ENCODE measurements at regions not wholly inside any gene's neighbourhood (a gene's known extent, or its start where the extent isn't known, plus 50 kb on each side); places are given as distances from the start of the nearest gene placed in this dataset.
"Not testable (repeated sequence)": the region's sequence is repeated elsewhere in the genome, so short reads cannot be mapped to it uniquely, and the experiment has no call there.

DNA sequence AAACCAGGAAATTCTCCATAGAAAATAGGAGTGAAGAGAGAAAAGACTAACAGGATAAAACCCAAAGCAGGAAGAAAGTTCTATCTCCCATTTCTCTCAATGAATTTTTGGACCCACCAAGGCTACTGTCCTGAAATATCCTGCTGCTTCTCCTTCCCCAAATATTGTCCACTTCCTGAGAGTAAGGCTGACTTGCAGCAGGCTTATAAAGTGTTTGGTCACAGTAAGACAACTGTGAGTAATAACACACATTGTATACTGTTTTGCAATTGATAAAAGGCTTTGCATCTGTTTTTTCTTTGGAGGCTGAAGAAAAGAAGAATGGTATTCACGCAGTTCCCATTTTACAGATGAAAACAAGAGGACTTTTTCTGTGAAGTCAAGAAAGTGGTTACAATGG lies 52.8 kb downstream of the FOXD4L6 start:
- WGBS, 2 experiments (ENCODE audit: insufficient coverage in 2 of 2) = no CpG with 5 or more reads among the region's 1 CpG
- H3K27ac ChIP-seq (ENCODE audit: low read depth, low read length, severe bottlenecking) = not testable (repeated sequence)

DNA sequence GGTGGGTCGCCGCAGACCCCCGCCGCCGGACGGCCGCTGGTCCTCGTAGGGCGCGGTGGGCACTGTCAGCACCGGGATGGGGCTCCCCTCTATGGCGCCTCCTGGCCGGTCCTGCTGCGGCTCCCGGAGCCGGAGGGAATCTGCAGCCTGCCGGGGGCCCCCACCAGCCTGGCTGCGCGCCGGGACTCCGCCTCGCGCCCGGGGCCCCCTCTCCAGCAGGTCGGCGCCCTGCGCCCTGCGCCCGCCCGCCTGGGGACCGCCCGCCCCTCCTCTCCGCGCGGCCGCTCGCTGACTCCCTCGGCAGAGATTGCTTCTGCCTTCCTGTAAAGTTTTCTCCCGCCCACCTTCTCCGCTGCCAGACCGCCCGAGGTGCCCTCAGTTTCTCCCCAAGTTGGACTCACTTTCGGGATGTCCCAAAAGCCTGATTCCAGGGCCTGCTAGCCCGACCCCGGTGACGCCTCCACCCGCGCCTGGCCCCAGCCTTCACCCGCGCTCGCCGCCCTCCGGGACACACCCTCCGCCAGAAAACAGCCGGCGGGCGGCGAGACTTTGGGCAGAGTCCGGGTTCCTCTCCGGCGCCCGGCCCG lies 54.0 kb downstream of the FOXD4L6 start:
- not testable (repeated sequence) for H3K9me3 ChIP-seq (ENCODE audit: control insufficient read depth, low read length); H3K36me3 ChIP-seq (ENCODE audit: control insufficient read depth, insufficient read depth, low read length); H3K27ac ChIP-seq (ENCODE audit: low read depth, low read length, severe bottlenecking); H3K4me1 ChIP-seq (ENCODE audit: control insufficient read depth, insufficient read depth, low read length, poor library complexity, severe bottlenecking)
- H3K4me3 ChIP-seq (ENCODE audit: extremely low read depth, insufficient read depth, low read length, poor library complexity, severe bottlenecking) = peak overlapping the region; percentile 36
- WGBS, 2 experiments (ENCODE audit: insufficient coverage in 2 of 2) = 18 to 23% methylated on average over 43 to 59 of the region's 63 CpGs

More for the DNA sequence above, 52.8 kb downstream of the FOXD4L6 start:
- not testable (repeated sequence) for H3K4me3 ChIP-seq (ENCODE audit: extremely low read depth, insufficient read depth, low read length, poor library complexity, severe bottlenecking); H3K36me3 ChIP-seq (ENCODE audit: control insufficient read depth, insufficient read depth, low read length); H3K4me1 ChIP-seq (ENCODE audit: control insufficient read depth, insufficient read depth, low read length, poor library complexity, severe bottlenecking); H3K9me3 ChIP-seq (ENCODE audit: control insufficient read depth, low read length)

DNA sequence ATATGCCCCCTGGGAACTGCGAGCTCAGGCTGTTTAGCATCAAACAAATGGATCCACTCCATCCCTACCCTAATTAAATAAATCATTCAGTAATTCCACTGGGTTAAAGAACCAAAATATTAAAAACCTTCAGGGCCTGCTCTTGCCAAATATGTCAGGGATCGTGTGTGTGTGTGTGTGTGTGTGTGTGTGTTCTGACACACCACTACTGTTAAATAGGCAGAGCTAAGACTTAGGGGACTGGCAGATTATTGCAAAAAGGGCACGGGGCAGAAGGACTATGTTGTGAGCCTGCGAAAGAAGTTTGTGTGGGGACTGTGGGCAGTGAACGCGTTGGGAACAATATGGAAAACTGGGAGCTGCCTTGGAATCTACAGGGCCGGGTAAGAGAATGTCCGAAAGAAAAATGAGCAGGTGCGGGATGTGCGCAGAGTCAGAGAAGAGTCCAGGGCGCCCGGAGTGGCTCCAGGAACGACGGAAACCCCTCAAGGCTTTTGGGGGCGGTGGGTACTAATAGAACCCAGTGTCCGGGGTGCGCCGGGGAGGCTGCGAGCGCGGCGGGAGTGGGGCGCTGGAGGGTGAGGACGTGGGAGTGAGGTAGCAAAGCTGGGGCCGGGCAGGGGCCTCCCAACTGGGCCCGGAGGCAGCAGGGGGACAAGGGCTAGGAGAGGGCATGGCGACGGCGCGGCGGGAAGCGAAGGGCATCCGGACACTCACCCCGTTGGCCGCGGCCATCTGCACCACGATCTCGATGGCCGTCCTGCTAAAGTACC lies 54.8 kb downstream of the FOXD4L6 start:
- not testable (repeated sequence) for H3K4me1 ChIP-seq (ENCODE audit: control insufficient read depth, insufficient read depth, low read length, poor library complexity, severe bottlenecking); H3K4me3 ChIP-seq (ENCODE audit: extremely low read depth, insufficient read depth, low read length, poor library complexity, severe bottlenecking); H3K27ac ChIP-seq (ENCODE audit: low read depth, low read length, severe bottlenecking); H3K9me3 ChIP-seq (ENCODE audit: control insufficient read depth, low read length); H3K36me3 ChIP-seq (ENCODE audit: control insufficient read depth, insufficient read depth, low read length)
- WGBS, 2 experiments (ENCODE audit: insufficient coverage in 2 of 2) = 43 to 45% methylated on average over 13 to 20 of the region's 39 CpGs

DNA sequence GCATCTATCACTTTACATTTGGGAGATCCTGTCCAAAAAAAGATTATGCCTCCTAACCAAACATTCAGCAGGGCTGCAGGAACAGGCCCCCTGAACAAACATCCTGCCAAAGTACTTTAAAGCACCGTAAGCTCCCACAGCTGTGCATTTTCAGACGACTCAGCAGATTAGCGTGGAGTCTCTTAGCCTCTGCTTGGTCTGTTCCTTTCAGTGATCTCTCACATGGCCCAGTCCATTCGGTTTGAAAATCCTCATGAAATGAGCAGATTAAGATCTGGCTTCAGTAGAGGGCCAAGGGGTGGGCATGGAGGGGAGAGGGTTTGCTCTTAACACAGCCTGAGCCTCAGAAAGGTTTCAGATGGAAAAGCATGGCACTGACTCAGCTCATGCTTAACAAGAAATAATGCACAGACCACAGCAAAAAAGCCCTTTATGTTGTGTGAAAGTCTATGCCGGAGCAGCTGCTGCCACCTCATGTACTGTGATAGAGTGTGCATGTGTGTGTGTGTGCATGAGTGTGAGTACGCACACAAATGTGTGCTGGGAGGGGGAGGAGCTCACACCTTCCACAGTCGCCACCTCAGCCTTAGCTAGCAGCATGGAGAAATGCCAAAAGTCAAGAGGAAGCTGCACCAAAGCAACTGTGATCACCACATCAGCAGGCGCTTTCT lies 64.2 kb downstream of the FOXD4L6 start:
- not testable (repeated sequence) for H3K4me1 ChIP-seq (ENCODE audit: control insufficient read depth, insufficient read depth, low read length, poor library complexity, severe bottlenecking); H3K9me3 ChIP-seq (ENCODE audit: control insufficient read depth, low read length); H3K4me3 ChIP-seq (ENCODE audit: extremely low read depth, insufficient read depth, low read length, poor library complexity, severe bottlenecking); H3K27ac ChIP-seq (ENCODE audit: low read depth, low read length, severe bottlenecking); H3K36me3 ChIP-seq (ENCODE audit: control insufficient read depth, insufficient read depth, low read length)
- 83 to 90% methylated on average over 2 of the region's 8 CpGs for WGBS, 2 experiments (ENCODE audit: insufficient coverage in 2 of 2)

DNA sequence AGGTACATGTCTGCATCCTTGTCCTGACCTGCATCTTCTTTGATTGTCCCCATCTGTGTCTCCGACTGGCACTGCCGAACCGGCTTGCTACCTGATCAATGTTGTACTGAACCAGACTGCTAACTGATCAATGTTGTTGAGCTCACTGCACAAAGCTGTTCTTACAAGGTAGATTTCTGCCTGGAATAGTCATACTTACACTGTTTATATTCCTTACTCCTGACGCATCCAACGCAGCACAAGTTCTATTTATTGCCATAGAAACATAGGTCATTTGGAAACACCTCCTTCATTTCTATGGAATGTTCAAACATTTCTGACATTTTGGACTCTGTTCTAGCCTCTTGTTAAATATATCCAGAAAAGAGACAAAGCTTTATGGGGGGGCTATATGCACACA lies 65.2 kb downstream of the FOXD4L6 start:
- H3K9me3 ChIP-seq (ENCODE audit: control insufficient read depth, low read length); H3K4me3 ChIP-seq (ENCODE audit: extremely low read depth, insufficient read depth, low read length, poor library complexity, severe bottlenecking); H3K27ac ChIP-seq (ENCODE audit: low read depth, low read length, severe bottlenecking); H3K4me1 ChIP-seq (ENCODE audit: control insufficient read depth, insufficient read depth, low read length, poor library complexity, severe bottlenecking); H3K36me3 ChIP-seq (ENCODE audit: control insufficient read depth, insufficient read depth, low read length): not testable (repeated sequence)
- 94% methylated on average over 3 of the region's 5 CpGs; no CpG with 5 or more reads in 1 of the 2 experiments for WGBS, 2 experiments (ENCODE audit: insufficient coverage in 2 of 2)

DNA sequence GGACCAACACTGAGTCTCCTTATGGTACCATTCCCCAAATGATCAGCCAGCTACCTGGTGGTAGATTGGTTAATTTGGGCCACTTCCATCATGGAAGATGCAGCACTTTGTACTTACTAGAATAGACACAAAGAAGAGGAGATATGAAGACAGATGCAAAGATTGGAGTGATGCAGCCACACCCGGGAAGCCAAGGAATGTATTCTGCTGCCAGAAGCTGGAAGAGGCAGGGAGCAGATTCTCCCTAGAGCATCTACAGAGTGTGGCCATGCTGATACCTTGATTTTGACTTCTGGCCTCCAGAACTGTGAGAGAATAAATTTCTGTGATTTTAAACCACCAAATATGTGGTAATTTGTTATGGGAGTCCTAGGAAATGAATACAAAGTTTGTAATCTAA lies 68.9 kb downstream of the FOXD4L6 start:
- WGBS, 2 experiments (ENCODE audit: insufficient coverage in 2 of 2) = no CpG with 5 or more reads among the region's 1 CpG

DNA sequence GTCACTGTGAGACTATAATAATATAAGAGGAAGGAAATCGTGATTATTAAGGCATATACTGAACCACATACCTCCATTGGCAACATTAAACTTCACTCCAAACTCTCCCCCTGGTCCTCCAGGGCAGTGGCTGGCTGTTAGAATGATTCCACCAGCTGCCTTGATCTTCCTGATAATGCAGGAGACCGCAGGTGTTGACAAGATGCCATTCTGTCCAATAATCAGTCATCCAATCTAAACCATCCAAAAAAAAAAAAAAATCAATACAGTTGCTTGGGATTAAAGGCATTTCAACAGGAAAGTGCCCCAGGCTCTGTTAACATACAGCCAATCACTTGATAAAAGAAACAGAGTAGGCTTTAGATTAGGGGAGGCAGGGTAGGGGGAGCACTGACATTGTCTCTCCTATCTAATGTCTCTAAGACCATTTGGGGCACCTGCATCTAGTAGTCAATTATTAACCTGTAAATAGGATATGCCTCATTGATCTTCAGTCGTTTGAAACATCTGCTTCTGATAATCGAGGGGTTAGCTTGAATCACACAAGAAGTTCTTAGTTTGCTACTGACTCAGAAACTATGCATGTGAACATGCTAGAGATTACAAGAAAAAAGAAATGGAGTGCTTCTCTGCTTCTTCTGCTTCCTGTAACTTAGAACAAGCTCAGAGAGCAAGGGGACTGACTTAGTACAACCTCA lies 74.7 kb downstream of the FOXD4L6 start:
- not testable (repeated sequence) for H3K36me3 ChIP-seq (ENCODE audit: control insufficient read depth, insufficient read depth, low read length); H3K4me3 ChIP-seq (ENCODE audit: extremely low read depth, insufficient read depth, low read length, poor library complexity, severe bottlenecking); H3K4me1 ChIP-seq (ENCODE audit: control insufficient read depth, insufficient read depth, low read length, poor library complexity, severe bottlenecking); H3K27ac ChIP-seq (ENCODE audit: low read depth, low read length, severe bottlenecking); H3K9me3 ChIP-seq (ENCODE audit: control insufficient read depth, low read length)
- no CpG with 5 or more reads among the region's 4 CpGs for WGBS, 2 experiments (ENCODE audit: insufficient coverage in 2 of 2)

More for the DNA sequence above, 68.9 kb downstream of the FOXD4L6 start:
- H3K4me3 ChIP-seq (ENCODE audit: extremely low read depth, insufficient read depth, low read length, poor library complexity, severe bottlenecking); H3K9me3 ChIP-seq (ENCODE audit: control insufficient read depth, low read length); H3K4me1 ChIP-seq (ENCODE audit: control insufficient read depth, insufficient read depth, low read length, poor library complexity, severe bottlenecking); H3K36me3 ChIP-seq (ENCODE audit: control insufficient read depth, insufficient read depth, low read length); H3K27ac ChIP-seq (ENCODE audit: low read depth, low read length, severe bottlenecking): not testable (repeated sequence)

DNA sequence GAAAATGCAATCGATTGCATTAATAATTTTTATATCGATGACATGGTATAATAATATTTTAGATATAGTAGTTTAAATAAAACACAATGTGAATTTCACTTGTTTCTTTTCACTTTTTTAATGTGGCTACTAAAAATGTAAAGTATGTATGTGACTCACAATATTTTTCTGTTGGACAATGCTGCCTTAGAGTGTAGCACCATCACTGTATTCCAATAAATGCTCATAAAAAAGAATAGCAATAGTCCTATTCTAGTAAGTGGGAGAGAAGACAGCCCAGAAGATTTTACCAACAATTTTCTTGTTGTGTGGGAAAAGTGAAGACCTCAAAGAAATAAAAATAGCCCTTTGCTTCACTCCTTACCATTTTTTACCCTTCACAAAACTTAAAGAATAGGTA lies 79.8 kb downstream of the FOXD4L6 start:
- H3K4me3 ChIP-seq (ENCODE audit: extremely low read depth, insufficient read depth, low read length, poor library complexity, severe bottlenecking); H3K27ac ChIP-seq (ENCODE audit: low read depth, low read length, severe bottlenecking); H3K9me3 ChIP-seq (ENCODE audit: control insufficient read depth, low read length); H3K4me1 ChIP-seq (ENCODE audit: control insufficient read depth, insufficient read depth, low read length, poor library complexity, severe bottlenecking); H3K36me3 ChIP-seq (ENCODE audit: control insufficient read depth, insufficient read depth, low read length): not testable (repeated sequence)
- WGBS, 2 experiments (ENCODE audit: insufficient coverage in 2 of 2) = no CpG with 5 or more reads among the region's 2 CpGs

DNA sequence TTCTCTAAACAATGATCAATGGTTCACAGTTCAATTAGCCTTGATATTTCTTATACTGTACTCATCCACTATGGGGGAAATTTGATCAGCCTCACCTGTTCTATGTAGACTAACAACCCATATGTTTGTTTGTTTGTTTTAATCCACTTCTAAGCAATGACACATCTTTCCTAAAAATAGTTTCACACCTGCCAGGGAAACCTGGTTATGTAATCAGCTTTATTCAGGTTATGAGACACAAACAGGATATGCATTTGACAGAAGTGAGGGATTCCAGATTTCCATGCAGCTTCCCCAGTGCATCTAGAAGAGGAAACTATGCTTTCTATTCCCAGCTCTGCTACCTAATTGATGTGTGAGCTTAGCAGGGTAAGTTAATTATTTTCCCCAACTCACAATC lies 80.7 kb downstream of the FOXD4L6 start:
- not testable (repeated sequence) for H3K4me1 ChIP-seq (ENCODE audit: control insufficient read depth, insufficient read depth, low read length, poor library complexity, severe bottlenecking); H3K36me3 ChIP-seq (ENCODE audit: control insufficient read depth, insufficient read depth, low read length); H3K4me3 ChIP-seq (ENCODE audit: extremely low read depth, insufficient read depth, low read length, poor library complexity, severe bottlenecking); H3K27ac ChIP-seq (ENCODE audit: low read depth, low read length, severe bottlenecking); H3K9me3 ChIP-seq (ENCODE audit: control insufficient read depth, low read length)

DNA sequence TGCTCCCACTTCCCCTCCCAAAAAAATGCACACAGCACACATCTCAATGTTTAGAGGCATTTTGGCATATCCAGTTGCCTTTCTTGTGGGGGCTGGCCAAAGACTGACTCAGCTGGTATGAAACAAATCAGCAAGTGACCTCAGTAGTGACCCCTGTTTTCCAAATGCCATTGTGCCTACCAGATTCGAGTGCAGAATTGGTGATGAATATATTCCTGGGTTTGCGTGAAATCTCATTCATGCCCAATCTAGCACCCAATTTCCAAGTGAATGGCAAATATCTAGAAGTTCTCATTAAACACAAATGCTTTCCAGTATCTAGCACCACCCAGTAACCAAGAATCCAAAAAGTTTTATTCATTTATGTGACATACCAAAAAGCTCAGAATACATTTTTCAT lies 83.6 kb downstream of the FOXD4L6 start:
- not testable (repeated sequence) for H3K27ac ChIP-seq (ENCODE audit: low read depth, low read length, severe bottlenecking); H3K9me3 ChIP-seq (ENCODE audit: control insufficient read depth, low read length); H3K4me1 ChIP-seq (ENCODE audit: control insufficient read depth, insufficient read depth, low read length, poor library complexity, severe bottlenecking); H3K36me3 ChIP-seq (ENCODE audit: control insufficient read depth, insufficient read depth, low read length); H3K4me3 ChIP-seq (ENCODE audit: extremely low read depth, insufficient read depth, low read length, poor library complexity, severe bottlenecking)
- WGBS, 2 experiments (ENCODE audit: insufficient coverage in 2 of 2) = no CpG with 5 or more reads among the region's 2 CpGs

DNA sequence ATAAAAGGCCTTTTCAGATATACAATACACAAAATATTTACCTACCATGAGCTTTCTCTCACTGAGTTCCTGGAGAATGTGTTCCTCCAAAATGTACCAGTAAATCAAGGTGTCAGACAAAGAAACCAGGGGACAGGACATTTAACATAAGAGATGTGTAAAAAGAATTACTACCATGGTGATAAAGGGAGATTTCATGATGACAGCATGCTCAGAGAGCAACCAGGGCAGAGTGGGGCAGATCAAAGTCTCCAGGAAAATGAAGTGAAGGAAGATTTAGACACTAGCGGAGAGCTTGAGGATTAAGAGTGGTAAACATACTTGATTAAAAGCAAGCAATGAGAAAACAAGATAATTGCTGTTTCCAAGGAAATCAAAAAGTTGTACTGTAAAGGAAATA lies 85.0 kb downstream of the FOXD4L6 start:
- H3K36me3 ChIP-seq (ENCODE audit: control insufficient read depth, insufficient read depth, low read length); H3K4me3 ChIP-seq (ENCODE audit: extremely low read depth, insufficient read depth, low read length, poor library complexity, severe bottlenecking); H3K27ac ChIP-seq (ENCODE audit: low read depth, low read length, severe bottlenecking); H3K9me3 ChIP-seq (ENCODE audit: control insufficient read depth, low read length); H3K4me1 ChIP-seq (ENCODE audit: control insufficient read depth, insufficient read depth, low read length, poor library complexity, severe bottlenecking): not testable (repeated sequence)
- no CpG with 5 or more reads among the region's 1 CpG for WGBS, 2 experiments (ENCODE audit: insufficient coverage in 2 of 2)
